ENCODE measurements at regions not wholly inside any gene's neighbourhood (a gene's known extent, or its start where the extent isn't known, plus 50 kb on each side); places are given as distances from the start of the nearest gene placed in this dataset.

DNA sequence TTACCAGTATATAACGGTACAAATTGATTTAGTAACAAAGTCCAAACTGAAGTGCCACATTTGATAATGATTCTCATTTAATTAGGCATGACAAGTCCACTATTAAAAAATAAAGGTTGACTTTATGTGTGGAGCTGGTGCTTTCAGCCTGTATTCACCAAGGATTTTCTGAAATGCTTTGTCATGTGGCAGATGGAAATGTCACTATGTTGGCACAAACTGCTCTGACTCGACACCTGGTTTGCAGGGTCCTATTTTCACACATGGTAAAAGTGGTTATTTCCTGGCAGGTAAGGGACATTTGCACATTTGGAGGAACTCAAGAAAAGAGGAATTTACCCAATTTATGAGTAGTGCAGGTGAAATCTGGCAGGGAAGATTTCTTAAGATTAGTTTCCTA is 572.6 kb upstream of the MDGA2 start:
- TF ChIP-seq, protein P1, sequence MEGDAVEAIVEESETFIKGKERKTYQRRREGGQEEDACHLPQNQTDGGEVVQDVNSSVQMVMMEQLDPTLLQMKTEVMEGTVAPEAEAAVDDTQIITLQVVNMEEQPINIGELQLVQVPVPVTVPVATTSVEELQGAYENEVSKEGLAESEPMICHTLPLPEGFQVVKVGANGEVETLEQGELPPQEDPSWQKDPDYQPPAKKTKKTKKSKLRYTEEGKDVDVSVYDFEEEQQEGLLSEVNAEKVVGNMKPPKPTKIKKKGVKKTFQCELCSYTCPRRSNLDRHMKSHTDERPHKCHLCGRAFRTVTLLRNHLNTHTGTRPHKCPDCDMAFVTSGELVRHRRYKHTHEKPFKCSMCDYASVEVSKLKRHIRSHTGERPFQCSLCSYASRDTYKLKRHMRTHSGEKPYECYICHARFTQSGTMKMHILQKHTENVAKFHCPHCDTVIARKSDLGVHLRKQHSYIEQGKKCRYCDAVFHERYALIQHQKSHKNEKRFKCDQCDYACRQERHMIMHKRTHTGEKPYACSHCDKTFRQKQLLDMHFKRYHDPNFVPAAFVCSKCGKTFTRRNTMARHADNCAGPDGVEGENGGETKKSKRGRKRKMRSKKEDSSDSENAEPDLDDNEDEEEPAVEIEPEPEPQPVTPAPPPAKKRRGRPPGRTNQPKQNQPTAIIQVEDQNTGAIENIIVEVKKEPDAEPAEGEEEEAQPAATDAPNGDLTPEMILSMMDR (IDR thresholded peaks at IDR 0.05) = no peak
- TF ChIP-seq POLR2A (IDR thresholded peaks at IDR 0.05) = no peak

Measured in ovary (tissue), 3 donors.